ENCODE measurements at regions not wholly inside any gene's neighbourhood (a gene's known extent, or its start where the extent isn't known, plus 50 kb on each side); places are given as distances from the start of the nearest gene placed in this dataset.

DNA sequence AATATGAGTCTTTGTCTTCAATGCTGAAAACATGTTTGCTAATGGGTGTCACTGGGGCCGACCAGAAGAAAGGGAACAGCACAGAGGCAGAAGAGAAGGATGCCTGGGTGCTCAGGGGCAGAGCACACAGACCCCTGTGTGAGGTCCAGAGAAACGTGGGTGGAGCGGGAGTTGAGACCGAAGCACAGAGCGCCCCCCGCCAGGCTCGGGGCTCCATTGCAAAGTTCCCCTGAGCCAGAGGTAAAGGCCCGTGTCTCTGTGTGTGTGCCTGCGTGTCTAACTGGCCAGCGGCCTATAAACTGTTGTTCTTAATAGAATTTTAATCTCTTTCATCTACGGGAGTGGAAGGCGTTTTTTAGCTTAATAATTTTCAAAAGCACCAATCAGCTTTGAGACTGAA is 343.1 kb downstream of the TEX29 start:
- TF ChIP-seq, protein P1, sequence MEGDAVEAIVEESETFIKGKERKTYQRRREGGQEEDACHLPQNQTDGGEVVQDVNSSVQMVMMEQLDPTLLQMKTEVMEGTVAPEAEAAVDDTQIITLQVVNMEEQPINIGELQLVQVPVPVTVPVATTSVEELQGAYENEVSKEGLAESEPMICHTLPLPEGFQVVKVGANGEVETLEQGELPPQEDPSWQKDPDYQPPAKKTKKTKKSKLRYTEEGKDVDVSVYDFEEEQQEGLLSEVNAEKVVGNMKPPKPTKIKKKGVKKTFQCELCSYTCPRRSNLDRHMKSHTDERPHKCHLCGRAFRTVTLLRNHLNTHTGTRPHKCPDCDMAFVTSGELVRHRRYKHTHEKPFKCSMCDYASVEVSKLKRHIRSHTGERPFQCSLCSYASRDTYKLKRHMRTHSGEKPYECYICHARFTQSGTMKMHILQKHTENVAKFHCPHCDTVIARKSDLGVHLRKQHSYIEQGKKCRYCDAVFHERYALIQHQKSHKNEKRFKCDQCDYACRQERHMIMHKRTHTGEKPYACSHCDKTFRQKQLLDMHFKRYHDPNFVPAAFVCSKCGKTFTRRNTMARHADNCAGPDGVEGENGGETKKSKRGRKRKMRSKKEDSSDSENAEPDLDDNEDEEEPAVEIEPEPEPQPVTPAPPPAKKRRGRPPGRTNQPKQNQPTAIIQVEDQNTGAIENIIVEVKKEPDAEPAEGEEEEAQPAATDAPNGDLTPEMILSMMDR (IDR thresholded peaks at IDR 0.05): no peak
- TF ChIP-seq POLR2A (IDR thresholded peaks at IDR 0.05): no peak
